Fibroblast of lung (primary cell): ENCODE measurements at regions not wholly inside any gene's neighbourhood (a gene's known extent, or its start where the extent isn't known, plus 50 kb on each side); places are given as distances from the start of the nearest gene placed in this dataset.

Source experiments
- EZH2 ChIP-seq: IDR thresholded peaks from 2 replicates; pipeline ENCODE4 v1.5.1; 2012; ENCODE audit warnings: low read length, control low read depth, mild to moderate bottlenecking; ENCODE audit errors: missing control alignments
- TF ChIP-seq, protein P1 (sequence below), 2 donors: IDR thresholded peaks in 1 of 2; conservative IDR thresholded peaks in 1 of 2; 1 replicate in 1 of 2; 2 replicates in 1 of 2; pipeline ENCODE4 v1.5.1; 2011 to 2012; ENCODE audit warnings: low read length in 2 of 2, control low read depth in 1 of 2, inconsistent platforms in 1 of 2, low read depth in 1 of 2, mild to moderate bottlenecking in 1 of 2

GRCh38 chr3:28050885-28051284 is 190.5 kb upstream of the CMC1 start:
- TF ChIP-seq, protein P1, sequence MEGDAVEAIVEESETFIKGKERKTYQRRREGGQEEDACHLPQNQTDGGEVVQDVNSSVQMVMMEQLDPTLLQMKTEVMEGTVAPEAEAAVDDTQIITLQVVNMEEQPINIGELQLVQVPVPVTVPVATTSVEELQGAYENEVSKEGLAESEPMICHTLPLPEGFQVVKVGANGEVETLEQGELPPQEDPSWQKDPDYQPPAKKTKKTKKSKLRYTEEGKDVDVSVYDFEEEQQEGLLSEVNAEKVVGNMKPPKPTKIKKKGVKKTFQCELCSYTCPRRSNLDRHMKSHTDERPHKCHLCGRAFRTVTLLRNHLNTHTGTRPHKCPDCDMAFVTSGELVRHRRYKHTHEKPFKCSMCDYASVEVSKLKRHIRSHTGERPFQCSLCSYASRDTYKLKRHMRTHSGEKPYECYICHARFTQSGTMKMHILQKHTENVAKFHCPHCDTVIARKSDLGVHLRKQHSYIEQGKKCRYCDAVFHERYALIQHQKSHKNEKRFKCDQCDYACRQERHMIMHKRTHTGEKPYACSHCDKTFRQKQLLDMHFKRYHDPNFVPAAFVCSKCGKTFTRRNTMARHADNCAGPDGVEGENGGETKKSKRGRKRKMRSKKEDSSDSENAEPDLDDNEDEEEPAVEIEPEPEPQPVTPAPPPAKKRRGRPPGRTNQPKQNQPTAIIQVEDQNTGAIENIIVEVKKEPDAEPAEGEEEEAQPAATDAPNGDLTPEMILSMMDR (conservative IDR thresholded peaks at IDR 0.05 in 1 of 2, IDR thresholded peaks at IDR 0.05 in 1 of 2; ENCODE audit: low read depth in 1 of 2, low read length in 2 of 2), result no peak
- no peak for TF ChIP-seq EZH2
